ENCODE measurements at regions not wholly inside any gene's neighbourhood (a gene's known extent, or its start where the extent isn't known, plus 50 kb on each side); places are given as distances from the start of the nearest gene placed in this dataset.

DNA sequence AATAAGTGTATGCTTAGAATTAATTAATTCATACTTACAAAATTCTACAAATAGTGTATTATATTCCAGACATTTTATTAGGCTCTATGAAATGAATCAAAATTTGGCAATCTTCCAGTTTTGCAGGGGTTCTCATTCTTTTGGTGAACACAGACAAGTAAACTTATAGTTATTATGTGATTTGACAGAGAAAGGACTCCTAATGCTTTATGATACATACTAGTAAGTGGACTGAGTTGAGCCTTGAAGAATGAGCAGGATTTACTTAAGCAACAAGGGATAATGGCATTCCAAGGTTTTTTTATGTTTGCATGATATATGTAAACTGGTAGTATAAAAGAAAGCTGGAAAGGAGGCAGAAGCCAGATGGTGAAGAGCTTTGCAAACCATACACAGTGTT, 145.7 kb upstream of the FERD3L start:
- Histone ChIP-seq H2BK5ac (ENCODE audit: low read depth, low read length) (no peak overlapping the region), H3K27me3 (replicated peaks in 1 of 4; ENCODE audit: control insufficient read depth in 3 of 4, extremely low read depth in 1 of 4, insufficient read depth in 3 of 4, low read length in 3 of 4) (no peaks in the 10 kb centered on the region), H2BK20ac (ENCODE audit: low read length) (no peak overlapping the region), H2BK15ac (ENCODE audit: low read length) (no peak overlapping the region), H2BK120ac (replicated peaks; ENCODE audit: low read depth, low read length) (no peak overlapping the region), H3K4me1 (replicated peaks in 1 of 4; ENCODE audit: control insufficient read depth in 3 of 4, insufficient read depth in 4 of 4, low read length in 3 of 4) (no peaks in the 10 kb centered on the region), H3K23me2 (ENCODE audit: low read depth, low read length) (no peaks in the 10 kb centered on the region), H3K27ac (ENCODE audit: low read depth, low read length) (no peak overlapping the region), H3K4me2 (ENCODE audit: insufficient read depth in 1 of 2, low read depth in 2 of 2, low read length in 2 of 2) (no peak overlapping the region), H3K9ac (replicated peaks in 1 of 4; ENCODE audit: extremely low read depth in 1 of 4, low read depth in 3 of 4, low read length in 3 of 4) (no peak overlapping the region), H3K56ac (replicated peaks; ENCODE audit: insufficient read length, low read depth, low read length) (no peak overlapping the region), H3K79me2 (ENCODE audit: control insufficient read depth in 1 of 2, insufficient read depth in 2 of 2, low read length in 2 of 2) (no peaks in the 10 kb centered on the region), H2AK5ac (ENCODE audit: low read depth, low read length) (no peak overlapping the region), H3K4me3 (ENCODE audit: extremely low read depth in 1 of 4, insufficient read depth in 2 of 4, low read depth in 3 of 4, low read length in 4 of 4) (no peak overlapping the region), H2BK12ac (ENCODE audit: low read depth, low read length) (no peak overlapping the region), H4K5ac (ENCODE audit: insufficient read length, low read depth, low read length) (no peak overlapping the region), H3K4ac (replicated peaks; ENCODE audit: insufficient read length, low read depth, low read length) (no peak overlapping the region), H2AFZ (ENCODE audit: low read length) (no peak overlapping the region), H3K79me1 (ENCODE audit: low read depth, low read length) (no peaks in the 10 kb centered on the region), H4K20me1 (replicated peaks in 1 of 2; ENCODE audit: control insufficient read depth in 1 of 2, insufficient read depth in 2 of 2, low read length in 2 of 2) (no peaks in the 10 kb centered on the region), H3K23ac (ENCODE audit: insufficient read length) (no peak overlapping the region), H3K14ac (ENCODE audit: insufficient read length) (no peak overlapping the region), H3K36me3 (ENCODE audit: control insufficient read depth in 2 of 4, insufficient read depth in 4 of 4, low read length in 3 of 4) (no peaks in the 10 kb centered on the region), H3K18ac (ENCODE audit: extremely low read depth, low read length) (no peak overlapping the region), H4K91ac (replicated peaks; ENCODE audit: insufficient read length, low read length) (no peak overlapping the region), H3K9me3 (ENCODE audit: insufficient read depth in 2 of 2, low read depth in 1 of 2, low read length in 1 of 2) (no peaks in the 10 kb centered on the region), H4K8ac (ENCODE audit: extremely low read depth, insufficient read depth, low read length) (no peak overlapping the region)
- TF ChIP-seq BACH1 (IDR thresholded peaks at IDR 0.05; ENCODE audit: low read length) (no peak), POLR2A (IDR thresholded peaks at IDR 0.05; ENCODE audit: control extremely low read depth in 1 of 2, low read depth in 2 of 2, low read length in 2 of 2) (no peak), CBX8 (IDR thresholded peaks at IDR 0.05; ENCODE audit: borderline replicate concordance, low read depth, low read length) (no peak), TCF12 (IDR thresholded peaks at IDR 0.05; ENCODE audit: low read depth, low read length) (no peak), CTBP2 (IDR thresholded peaks at IDR 0.05; ENCODE audit: borderline replicate concordance, insufficient read depth, insufficient read length, low read length) (no peak), TAF7 (optimal IDR thresholded peaks at IDR 0.05; ENCODE audit: borderline replicate concordance, low read depth, low read length) (no peak), SIX5 (IDR thresholded peaks at IDR 0.05; ENCODE audit: low read depth, low read length) (no peak), EZH2 (IDR thresholded peaks at IDR 0.05; ENCODE audit: low read depth, low read length, severe bottlenecking) (no peak), SIN3A (conservative IDR thresholded peaks at IDR 0.05 in 1 of 2, IDR thresholded peaks at IDR 0.05 in 1 of 2; ENCODE audit: low read depth in 1 of 2, low read length in 2 of 2) (no peak), MAFK (IDR thresholded peaks at IDR 0.05; ENCODE audit: low read depth, low read length) (no peak), ZNF274 (IDR thresholded peaks at IDR 0.05; ENCODE audit: borderline replicate concordance, extremely low read depth, low read length) (no peak), USF2 (IDR thresholded peaks at IDR 0.05; ENCODE audit: low read length) (no peak), SAP30 (IDR thresholded peaks at IDR 0.05; ENCODE audit: insufficient read depth, insufficient replicate concordance, low read length) (no peak), TEAD4 (IDR thresholded peaks at IDR 0.05; ENCODE audit: low read depth, low read length) (no peak), FOSL1 (IDR thresholded peaks at IDR 0.05; ENCODE audit: insufficient read depth, low read depth, low read length) (no peak), BRCA1 (IDR thresholded peaks at IDR 0.05; ENCODE audit: low read depth, low read length) (no peak)
- CTCF ChIA-PET (ENCODE audit: partially characterized antibody): no interaction called here
- DNase-seq (ENCODE audit: low read depth in 1 of 2, low spot score in 2 of 2) (no peak), FAIRE-seq (no peak)
- POLR2A ChIA-PET (ENCODE audit: partially characterized antibody): no interaction called here

Measured in H1 (cell line).